Lower lobe of right lung (tissue), 2 donors: ENCODE measurements at regions not wholly inside any gene's neighbourhood (a gene's known extent, or its start where the extent isn't known, plus 50 kb on each side); places are given as distances from the start of the nearest gene placed in this dataset.

ENCODE experiments used
- ATAC-seq, 2 donors: fragments of 200-7000 bp; cut with Tn5 transposase; one replicate each; pipeline ENCODE4 v1.9.1; 2020 to 2022; ENCODE audit warnings: mild to moderate bottlenecking in 2 of 2, moderate library complexity in 2 of 2
- DNase-seq: peaks from one replicate; pipeline ENCODE4 v3.0.0-alpha.2; 2020
- H3K27ac ChIP-seq: fragments of 200-600 bp; one replicate; pipeline ENCODE4 v1.8.0; 2022
- H3K27me3 ChIP-seq: fragments of 200-600 bp; one replicate; pipeline ENCODE4 v1.8.0; 2022; ENCODE audit warnings: low read depth
- H3K36me3 ChIP-seq: fragments of 200-600 bp; one replicate; pipeline ENCODE4 v1.8.0; 2022; ENCODE audit warnings: mild to moderate bottlenecking
- H3K4me1 ChIP-seq: fragments of 200-600 bp; one replicate; pipeline ENCODE4 v1.8.0; 2022
- H3K4me3 ChIP-seq: fragments of 200-600 bp; one replicate; pipeline ENCODE4 v1.8.0; 2022; ENCODE audit warnings: mild to moderate bottlenecking
- H3K9me3 ChIP-seq: fragments of 200-600 bp; one replicate; pipeline ENCODE4 v1.8.0; 2022
- CTCF ChIP-seq: fragments of 200-600 bp; IDR thresholded peaks from one replicate; pipeline ENCODE4 v1.8.0; 2022; ENCODE audit warnings: antibody characterized with exemption, mild to moderate bottlenecking
- intact Hi-C: fragments of 100-400 bp; cut with DNase I; formaldehyde crosslinking; loops from one replicate; pipeline ENCODE4 v1.11.0; 2022
- donor health status: DM: no; HTN: yes; CAD: no; lungs with severe emphysema.

GRCh38 chr6:159422041-159422984, 253.1 kb downstream of the FNDC1 start:
- ATAC-seq: no peak
- Histone ChIP-seq H3K4me3 (no peak overlapping the region), H3K27me3 (no peaks in the 10 kb centered on the region), H3K4me1 (no peaks in the 10 kb centered on the region), H3K27ac (no peak overlapping the region), H3K36me3 (no peaks in the 10 kb centered on the region), H3K9me3 (no peaks in the 10 kb centered on the region)
- intact Hi-C loops: no loop called here
- no peak for DNase-seq
- TF ChIP-seq CTCF: no peak

GRCh38 chr6:159421586-159421985, 252.4 kb downstream of the FNDC1 start:
- Histone ChIP-seq H3K27me3 (no peaks in the 10 kb centered on the region), H3K9me3 (no peaks in the 10 kb centered on the region), H3K36me3 (no peaks in the 10 kb centered on the region), H3K4me1 (no peaks in the 10 kb centered on the region), H3K4me3 (no peak overlapping the region), H3K27ac (no peak overlapping the region)
- TF ChIP-seq CTCF: no peak
- DNase-seq (no peak), ATAC-seq (no peak)
- intact Hi-C loops: no loop called here

- intact Hi-C loops: no loop called here
These were observed 249.8 kb downstream of the FNDC1 start for GRCh38 chr6:159418997-159419396.

GRCh38 chr6:159416891-159417560, 247.8 kb downstream of the FNDC1 start:
- no peaks in the 10 kb centered on the region for H3K36me3 ChIP-seq
- ATAC-seq (no peak), DNase-seq (no peak)
- H3K27ac ChIP-seq: no peak overlapping the region
- H3K27me3 ChIP-seq: no peaks in the 10 kb centered on the region
- intact Hi-C loops: no loop called here
- H3K9me3 ChIP-seq: peaks cover 13% of the 10 kb centered on the region
- TF ChIP-seq CTCF: no peak
- no peaks in the 10 kb centered on the region for H3K4me1 ChIP-seq
- H3K4me3 ChIP-seq: no peak overlapping the region

More at GRCh38 chr6:159418997-159419396, 249.8 kb downstream of the FNDC1 start:
- H3K4me1 ChIP-seq: no peaks in the 10 kb centered on the region
- no peak for DNase-seq
- ATAC-seq: no peak
- no peak for TF ChIP-seq CTCF
- peaks cover 13% of the 10 kb centered on the region for H3K9me3 ChIP-seq
- no peak overlapping the region for H3K4me3 ChIP-seq
- no peak overlapping the region for H3K27ac ChIP-seq
- H3K27me3 ChIP-seq: no peaks in the 10 kb centered on the region
- H3K36me3 ChIP-seq: no peaks in the 10 kb centered on the region

GRCh38 chr6:159415540-159415939, 246.3 kb downstream of the FNDC1 start:
- Histone ChIP-seq H3K9me3 (peaks cover 13% of the 10 kb centered on the region), H3K27ac (no peak overlapping the region), H3K4me1 (no peaks in the 10 kb centered on the region), H3K4me3 (no peak overlapping the region), H3K36me3 (no peaks in the 10 kb centered on the region), H3K27me3 (no peaks in the 10 kb centered on the region)
- DNase-seq (no peak), ATAC-seq (no peak)
- no peak for TF ChIP-seq CTCF
- intact Hi-C loops: no loop called here
